OCI-M1 (cell line): ENCODE measurements at regions not wholly inside any gene's neighbourhood (a gene's known extent, or its start where the extent isn't known, plus 50 kb on each side); places are given as distances from the start of the nearest gene placed in this dataset.
"Not testable (repeated sequence)": the region's sequence is repeated elsewhere in the genome, so short reads cannot be mapped to it uniquely, and the experiment has no call there.

ENCODE experiments used
- DNase-seq: peaks from one replicate; lab custom pipeline; 2025; lab: John Stamatoyannopoulos, UW

DNA sequence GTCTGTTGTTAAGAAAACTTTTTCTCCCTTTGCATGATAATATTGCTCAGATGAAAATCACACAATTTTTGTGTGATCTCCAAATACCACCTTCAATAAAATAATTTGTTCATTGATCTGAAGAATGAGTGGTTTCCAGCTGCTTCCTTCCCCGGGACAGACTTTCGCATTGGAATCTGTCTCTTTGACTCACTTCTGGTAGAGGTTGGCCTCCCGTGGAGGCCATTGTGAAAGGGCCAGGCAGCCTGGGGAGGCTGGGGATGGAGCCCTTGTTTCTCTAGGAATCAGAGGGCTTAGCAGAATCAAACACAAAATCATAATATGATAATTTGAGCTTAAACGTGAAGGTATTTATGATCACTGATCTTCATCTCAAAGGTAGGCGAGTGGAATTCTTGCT is 135.0 kb upstream of the ZNF536 start:
- no peak for DNase-seq

- DNase-seq, result no peak
These were observed 131.1 kb upstream of the ZNF536 start for GRCh38 chr19:30240904-30241695.

- no peak for DNase-seq
These were observed 127.7 kb upstream of the ZNF536 start for GRCh38 chr19:30244533-30244932.

DNA sequence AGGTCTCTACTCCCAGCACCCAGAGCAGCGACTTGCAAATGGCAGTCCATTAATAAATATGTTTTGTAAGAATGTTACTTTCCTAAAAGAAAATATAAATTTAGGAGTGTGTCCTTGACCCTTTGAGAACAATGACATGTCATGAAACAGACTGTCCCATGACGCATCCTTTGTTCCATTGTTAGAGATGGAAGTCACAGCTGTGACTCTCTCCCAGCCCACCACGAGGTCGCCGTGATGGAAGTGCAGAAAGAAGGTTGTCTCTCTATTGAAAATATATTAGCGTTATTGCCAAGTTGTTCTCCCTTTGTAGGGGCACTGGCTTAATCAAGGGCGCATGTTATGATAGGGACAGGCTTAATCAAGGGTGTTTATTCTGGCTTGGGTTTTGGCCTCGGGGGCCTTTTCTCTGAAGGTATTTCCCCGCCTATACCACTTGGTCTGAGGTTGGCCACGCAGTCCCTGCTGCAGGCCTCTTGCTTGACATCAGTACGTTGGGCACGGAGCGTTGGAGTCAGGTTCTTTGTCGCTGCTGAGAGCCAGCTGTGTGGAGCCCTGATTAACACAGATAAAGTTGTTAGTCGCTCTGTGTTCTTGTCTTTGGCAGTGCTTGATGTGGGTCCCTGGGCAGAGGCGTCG is 126.7 kb upstream of the ZNF536 start:
- DNase-seq, result no peak

DNA sequence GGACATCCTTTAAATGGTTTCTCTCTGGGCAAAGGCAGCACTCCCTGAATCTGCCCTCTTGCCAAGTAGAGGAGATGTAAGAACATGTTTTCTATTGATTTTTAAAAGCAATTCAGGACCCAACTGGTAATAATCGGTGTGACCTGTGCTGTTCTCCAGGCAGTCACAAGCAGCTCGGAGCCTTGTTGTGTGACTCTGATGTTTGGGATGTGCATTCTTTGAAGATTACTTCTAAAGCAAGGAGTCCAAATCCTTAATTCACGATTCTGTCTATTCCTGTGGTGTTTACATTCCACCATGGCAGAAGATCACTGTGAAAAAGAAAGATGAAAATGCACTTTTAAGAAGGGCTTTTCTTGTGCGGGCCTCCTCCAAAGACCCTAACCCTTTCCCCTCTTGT is 122.3 kb upstream of the ZNF536 start:
- DNase-seq, result no peak

GRCh38 chr19:30252214-30252613 is 120.0 kb upstream of the ZNF536 start:
- DNase-seq, result no peak

DNA sequence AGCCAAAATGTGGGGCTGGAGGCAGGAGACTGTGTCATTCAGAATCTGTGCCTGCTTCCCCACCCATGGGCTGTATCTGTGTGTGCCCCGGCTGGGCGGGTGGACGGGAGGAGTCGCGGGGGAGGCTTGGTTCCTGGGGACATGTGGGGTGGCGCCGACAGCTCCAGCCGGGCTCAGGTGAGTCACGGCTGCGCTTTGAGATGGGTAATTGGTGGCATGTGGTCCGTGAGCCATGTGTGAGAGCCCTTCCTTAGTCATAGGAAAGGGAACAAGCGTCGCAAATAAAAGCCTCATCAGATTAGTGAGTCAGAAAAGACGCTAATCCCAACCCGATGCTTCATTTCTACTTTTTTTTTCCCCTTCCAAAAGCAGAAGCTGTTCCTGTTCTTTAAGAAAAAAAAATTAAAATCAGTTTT is 118.6 kb upstream of the ZNF536 start:
- DNase-seq, result no peak

DNA sequence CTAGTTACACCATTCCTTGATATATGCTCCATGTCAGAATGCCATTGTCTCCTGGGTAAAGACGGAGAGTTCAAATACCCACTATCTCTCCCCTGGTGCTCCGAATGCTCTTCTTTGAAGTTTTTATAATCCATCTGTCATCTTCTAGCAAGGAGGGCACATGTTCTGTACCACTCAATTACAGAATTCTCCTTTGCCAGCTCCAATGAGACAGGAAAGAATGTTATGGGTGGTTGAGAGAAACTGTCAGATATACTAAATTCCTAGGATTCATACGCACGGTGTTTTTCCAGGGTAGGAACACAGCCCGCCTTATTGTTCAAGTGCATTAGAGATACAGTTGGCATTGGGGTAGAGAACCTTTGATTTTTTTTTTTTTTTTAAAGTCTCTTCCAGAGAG is 118.0 kb upstream of the ZNF536 start:
- no peak for DNase-seq

GRCh38 chr19:30254789-30255188 is 117.4 kb upstream of the ZNF536 start:
- no peak for DNase-seq

DNA sequence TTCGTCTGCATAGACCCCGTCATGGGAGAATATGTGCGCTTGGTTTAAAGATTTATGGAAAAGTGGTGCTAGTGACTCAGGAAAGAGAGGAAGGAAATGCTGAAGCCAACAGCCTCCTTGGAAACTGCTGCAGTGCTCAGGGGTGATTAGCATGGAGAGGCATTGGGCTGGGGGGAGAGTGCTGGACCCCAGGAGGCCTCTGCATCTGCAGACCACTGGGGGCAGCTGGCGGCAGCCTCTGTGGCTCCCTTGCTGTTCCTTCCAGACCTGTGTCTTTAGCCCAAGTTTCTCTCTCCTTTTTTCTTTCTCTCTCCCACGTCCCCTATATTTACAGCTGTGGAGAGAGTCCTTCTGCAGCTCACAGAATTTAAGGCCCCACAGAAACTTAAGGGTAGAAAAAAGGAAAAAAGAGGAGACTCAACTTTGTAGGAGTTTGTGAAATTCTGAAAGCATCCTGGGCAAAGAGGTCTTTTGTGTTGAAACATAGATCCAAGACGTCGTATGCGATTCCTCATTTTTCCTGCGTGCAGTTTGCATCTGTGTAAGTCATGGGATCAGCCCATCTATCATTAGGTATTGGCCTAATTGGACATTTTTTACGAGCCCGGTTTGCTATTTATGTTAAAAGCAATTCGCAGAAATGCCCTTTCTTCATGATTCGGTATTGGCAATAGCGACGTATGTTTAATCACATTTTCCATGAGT is 116.2 kb upstream of the ZNF536 start:
- no peak for DNase-seq

- no peak for DNase-seq
These were observed 115.7 kb upstream of the ZNF536 start for GRCh38 chr19:30256496-30256850.

DNA sequence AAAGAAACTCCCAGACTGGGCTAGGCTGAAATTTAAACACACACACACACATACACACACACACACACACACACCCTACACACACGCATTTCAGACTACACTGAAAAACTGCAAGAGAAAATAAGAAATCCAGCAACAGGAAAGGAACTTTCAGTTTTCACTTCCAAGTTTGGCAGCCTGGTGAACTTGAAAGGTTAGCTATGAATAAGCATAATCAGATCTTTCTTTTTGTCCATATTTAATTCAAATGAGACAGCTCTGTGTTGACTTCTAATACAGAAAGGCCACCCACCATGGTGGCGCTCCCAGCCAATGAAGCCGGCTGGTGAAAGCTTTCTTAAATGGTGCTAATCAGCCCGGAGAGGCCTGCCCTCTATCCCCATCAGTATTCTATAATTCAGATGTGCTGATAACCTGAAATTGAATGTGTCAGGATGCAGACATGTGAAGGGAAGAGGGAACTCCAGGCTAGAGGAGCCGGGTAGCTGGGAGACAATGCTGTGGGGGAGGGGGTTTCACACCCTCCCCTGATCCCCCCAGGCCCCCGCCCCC is 108.3 kb upstream of the ZNF536 start:
- no peak for DNase-seq

DNA sequence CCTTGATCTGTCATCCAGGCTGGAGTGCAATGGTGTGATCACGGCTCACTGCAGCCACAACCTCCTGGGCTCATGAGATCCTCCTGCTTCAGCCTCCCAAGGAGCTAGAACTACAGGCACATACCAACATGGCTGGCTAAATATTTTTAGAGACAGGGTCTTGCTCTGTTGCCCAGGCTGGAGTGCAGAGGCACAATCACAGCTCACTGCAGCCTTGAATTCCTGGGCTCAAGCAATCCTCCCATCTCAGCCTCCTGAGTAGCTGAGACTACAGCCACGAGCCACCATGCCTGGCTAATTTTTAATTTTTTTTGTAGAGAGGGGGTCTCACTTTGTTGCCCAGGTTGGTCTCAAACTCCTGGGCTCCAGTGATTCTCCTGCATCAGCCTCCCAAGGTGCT is 106.3 kb upstream of the ZNF536 start:
- DNase-seq, result not testable (repeated sequence)

- DNase-seq, result no peak
These were observed 105.5 kb upstream of the ZNF536 start for GRCh38 chr19:30266687-30267086.

DNA sequence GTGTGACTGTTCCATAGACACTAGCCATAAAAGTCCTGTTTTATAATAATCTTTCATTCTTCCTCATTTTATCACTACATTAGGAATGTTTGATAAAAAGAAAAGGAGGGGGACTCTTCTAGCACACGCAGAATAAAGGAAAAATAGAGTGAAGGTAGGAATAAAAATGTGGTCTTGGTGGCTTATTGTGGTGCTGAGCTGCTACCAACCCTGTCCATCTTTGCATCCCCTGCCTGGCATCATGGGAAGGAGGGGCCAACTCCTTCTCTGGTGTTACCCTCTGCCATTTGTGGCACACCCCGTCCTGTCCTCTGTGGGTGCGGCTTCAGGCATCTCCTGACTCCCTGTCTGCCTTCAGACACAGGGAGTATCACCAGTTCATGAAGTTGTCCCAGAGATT is 104.9 kb upstream of the ZNF536 start:
- DNase-seq, result no peak

DNA sequence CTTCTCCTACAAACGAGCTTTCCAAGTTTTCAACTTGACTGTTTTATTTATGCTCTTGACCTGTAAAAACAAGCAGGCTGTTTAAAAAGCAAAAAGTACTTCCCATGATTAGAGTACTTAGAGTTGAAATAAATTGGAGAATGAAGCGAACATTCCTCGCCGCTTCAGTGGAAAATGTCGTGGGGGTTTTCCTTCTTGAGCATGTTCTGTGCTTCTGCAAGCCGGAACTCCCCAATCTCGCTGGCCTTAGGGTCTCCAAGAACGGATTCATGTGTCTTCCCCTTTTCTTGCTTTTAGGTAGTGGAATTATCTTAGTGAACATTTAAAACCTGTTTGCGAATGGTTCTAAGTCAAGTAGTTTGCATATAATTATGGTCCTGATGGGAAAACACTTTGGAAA is 103.6 kb upstream of the ZNF536 start:
- no peak for DNase-seq

- DNase-seq, result no peak
These were observed 102.5 kb upstream of the ZNF536 start for GRCh38 chr19:30269638-30270037.

- DNase-seq, result no peak
These were observed 100.4 kb upstream of the ZNF536 start for GRCh38 chr19:30271816-30272215.

GRCh38 chr19:30272554-30272953 is 99.6 kb upstream of the ZNF536 start:
- DNase-seq, result no peak

DNA sequence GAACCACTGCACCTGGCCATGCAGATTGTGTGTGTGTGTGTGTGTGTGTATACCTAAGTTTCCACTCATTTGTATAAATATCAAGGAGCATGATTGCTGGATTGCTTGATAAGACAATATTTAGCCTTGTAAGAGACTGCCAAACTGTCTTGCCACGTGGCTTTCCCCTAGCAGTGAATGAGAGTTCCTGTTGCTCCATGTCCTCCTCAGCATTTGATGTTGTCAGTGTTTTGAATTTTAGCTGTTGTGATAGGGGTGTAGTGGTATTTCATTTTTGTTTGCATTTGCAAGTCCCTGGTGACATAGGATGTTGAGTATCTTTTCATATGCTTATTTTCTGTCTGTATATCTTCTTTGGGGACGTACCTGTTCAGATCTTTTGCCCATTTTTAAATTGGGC is 99.0 kb upstream of the ZNF536 start:
- DNase-seq, result no peak

DNA sequence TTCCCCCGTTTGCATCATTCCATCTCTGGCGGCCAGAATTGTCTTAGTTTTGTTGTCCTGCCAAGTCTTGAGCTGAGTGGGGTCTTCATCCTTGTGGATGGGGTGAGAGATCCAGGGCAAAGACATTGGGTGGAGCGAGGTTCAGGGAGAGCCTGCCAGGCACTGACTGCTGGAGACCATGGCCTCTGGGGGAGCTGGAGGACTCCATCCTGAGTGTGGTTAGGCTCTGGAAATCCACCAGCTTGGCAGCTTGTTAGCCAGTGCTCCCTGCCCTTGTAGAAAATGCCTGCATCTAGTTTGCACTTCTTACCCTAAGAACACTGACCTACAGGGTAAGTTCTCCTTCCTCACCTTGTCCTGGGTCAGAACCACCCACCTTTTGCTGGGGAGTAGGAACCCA is 97.2 kb upstream of the ZNF536 start:
- DNase-seq, result no peak

GRCh38 chr19:30276011-30276882 is 95.9 kb upstream of the ZNF536 start:
- DNase-seq, result no peak
